GM12865 (cell line): ENCODE measurements at regions not wholly inside any gene's neighbourhood (a gene's known extent, or its start where the extent isn't known, plus 50 kb on each side); places are given as distances from the start of the nearest gene placed in this dataset.

Source experiments
- DNase-seq: peaks from one replicate; pipeline ENCODE4 v3.0.0; 2010; ENCODE audit warnings: low read depth
- H3K4me3 ChIP-seq: 2 replicates; pipeline ENCODE4 v1.5.1; 2011; ENCODE audit warnings: mild to moderate bottlenecking, low read depth, low read length, control low read depth
- CTCF ChIP-seq: IDR thresholded peaks from 2 replicates; pipeline ENCODE4 v1.5.1; 2011; ENCODE audit warnings: low read length, control low read depth, low read depth, inconsistent platforms; ENCODE audit not compliant: insufficient read depth; ENCODE audit errors: missing control alignments

- no peak for TF ChIP-seq CTCF
- DNase-seq = no peak
- H3K4me3 ChIP-seq = no peak overlapping the region
Observed at GRCh38 chr3:68088216-68088615, 433.8 kb upstream of the SUCLG2 start.

GRCh38 chr3:68072062-68072461, 417.6 kb upstream of the SUCLG2 start:
- no peak overlapping the region for H3K4me3 ChIP-seq
- DNase-seq = no peak
- no peak for TF ChIP-seq CTCF

- no peak for TF ChIP-seq CTCF
- H3K4me3 ChIP-seq = no peak overlapping the region
- DNase-seq = no peak
Observed at GRCh38 chr3:68070186-68070585, 415.8 kb upstream of the SUCLG2 start.

GRCh38 chr3:68067314-68067713, 412.9 kb upstream of the SUCLG2 start:
- no peak overlapping the region for H3K4me3 ChIP-seq
- TF ChIP-seq CTCF = no peak
- DNase-seq = no peak

- DNase-seq = no peak
- no peak overlapping the region for H3K4me3 ChIP-seq
- no peak for TF ChIP-seq CTCF
Observed at GRCh38 chr3:68062926-68063325, 408.5 kb upstream of the SUCLG2 start.

GRCh38 chr3:68060910-68061309, 406.5 kb upstream of the SUCLG2 start:
- no peak overlapping the region for H3K4me3 ChIP-seq
- no peak for DNase-seq
- no peak for TF ChIP-seq CTCF

- DNase-seq = no peak
- no peak overlapping the region for H3K4me3 ChIP-seq
- TF ChIP-seq CTCF = no peak
Observed at GRCh38 chr3:68060191-68060590, 405.8 kb upstream of the SUCLG2 start.
